NCI-H748 (cell line): ENCODE measurements at regions not wholly inside any gene's neighbourhood (a gene's known extent, or its start where the extent isn't known, plus 50 kb on each side); places are given as distances from the start of the nearest gene placed in this dataset.

Experiments used
- DNase-seq: peaks from one replicate; lab custom pipeline; 2025; ENCODE audit not compliant: unreplicated experiment; lab: John Stamatoyannopoulos, UW

- no peak for DNase-seq
These were observed 134.1 kb downstream of the NCOR2 start for GRCh38 chr12:124433147-124433874.

- DNase-seq, result no peak
These were observed 135.0 kb downstream of the NCOR2 start for GRCh38 chr12:124432376-124432775.

- DNase-seq, result no peak
These were observed 135.4 kb downstream of the NCOR2 start for GRCh38 chr12:124431971-124432370.

- no peak for DNase-seq
These were observed 135.6 kb downstream of the RFLNA start for GRCh38 chr12:124430491-124430890.

- no peak for DNase-seq
These were observed 134.6 kb downstream of the RFLNA start for GRCh38 chr12:124429535-124429934.

GRCh38 chr12:124428792-124429281 lies 133.9 kb downstream of the RFLNA start:
- no peak for DNase-seq

GRCh38 chr12:124428136-124428791 lies 133.4 kb downstream of the RFLNA start:
- DNase-seq, result no peak

GRCh38 chr12:124426594-124427555 lies 132.0 kb downstream of the RFLNA start:
- peak; percentile 14 for DNase-seq

- DNase-seq, result no peak
These were observed 130.8 kb downstream of the RFLNA start for GRCh38 chr12:124425667-124426066.

GRCh38 chr12:124424516-124424905 lies 129.6 kb downstream of the RFLNA start:
- no peak for DNase-seq

- DNase-seq, result no peak
These were observed 129.0 kb downstream of the RFLNA start for GRCh38 chr12:124423761-124424515.

GRCh38 chr12:124422570-124423523 lies 128.0 kb downstream of the RFLNA start:
- DNase-seq, result peak; percentile 84

GRCh38 chr12:124422142-124422569 lies 127.3 kb downstream of the RFLNA start:
- DNase-seq, result peak; percentile 74

- no peak for DNase-seq
These were observed 126.2 kb downstream of the RFLNA start for GRCh38 chr12:124420996-124421674.

GRCh38 chr12:124420041-124420995 lies 125.4 kb downstream of the RFLNA start:
- DNase-seq, result no peak

GRCh38 chr12:124419292-124420040 lies 124.6 kb downstream of the RFLNA start:
- DNase-seq, result no peak

- DNase-seq, result no peak
These were observed 123.9 kb downstream of the RFLNA start for GRCh38 chr12:124418791-124419190.
